ENCODE measurements at regions not wholly inside any gene's neighbourhood (a gene's known extent, or its start where the extent isn't known, plus 50 kb on each side); places are given as distances from the start of the nearest gene placed in this dataset.
"Not testable (repeated sequence)": the region's sequence is repeated elsewhere in the genome, so short reads cannot be mapped to it uniquely, and the experiment has no call there.

DNA sequence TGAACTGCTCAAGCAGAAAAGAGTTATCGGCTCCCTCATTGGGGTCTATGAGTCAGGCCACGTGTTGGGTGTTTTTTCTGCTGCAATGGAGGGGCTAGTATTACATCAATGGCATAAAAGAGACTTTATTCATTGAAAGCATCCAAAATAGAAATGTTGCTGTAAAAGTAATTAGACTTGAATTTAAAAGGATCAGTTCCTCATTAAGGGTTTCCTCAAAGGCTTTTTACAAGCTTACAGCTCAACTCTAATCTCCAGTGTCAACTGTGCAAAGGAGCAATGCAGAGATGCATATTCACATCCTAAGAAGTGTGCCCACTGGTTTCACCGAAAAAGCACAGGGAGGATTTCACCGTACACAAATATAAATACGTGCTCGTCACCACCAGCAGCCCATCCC is 300.3 kb downstream of the FOXO1 start:
- TF ChIP-seq, protein P1, sequence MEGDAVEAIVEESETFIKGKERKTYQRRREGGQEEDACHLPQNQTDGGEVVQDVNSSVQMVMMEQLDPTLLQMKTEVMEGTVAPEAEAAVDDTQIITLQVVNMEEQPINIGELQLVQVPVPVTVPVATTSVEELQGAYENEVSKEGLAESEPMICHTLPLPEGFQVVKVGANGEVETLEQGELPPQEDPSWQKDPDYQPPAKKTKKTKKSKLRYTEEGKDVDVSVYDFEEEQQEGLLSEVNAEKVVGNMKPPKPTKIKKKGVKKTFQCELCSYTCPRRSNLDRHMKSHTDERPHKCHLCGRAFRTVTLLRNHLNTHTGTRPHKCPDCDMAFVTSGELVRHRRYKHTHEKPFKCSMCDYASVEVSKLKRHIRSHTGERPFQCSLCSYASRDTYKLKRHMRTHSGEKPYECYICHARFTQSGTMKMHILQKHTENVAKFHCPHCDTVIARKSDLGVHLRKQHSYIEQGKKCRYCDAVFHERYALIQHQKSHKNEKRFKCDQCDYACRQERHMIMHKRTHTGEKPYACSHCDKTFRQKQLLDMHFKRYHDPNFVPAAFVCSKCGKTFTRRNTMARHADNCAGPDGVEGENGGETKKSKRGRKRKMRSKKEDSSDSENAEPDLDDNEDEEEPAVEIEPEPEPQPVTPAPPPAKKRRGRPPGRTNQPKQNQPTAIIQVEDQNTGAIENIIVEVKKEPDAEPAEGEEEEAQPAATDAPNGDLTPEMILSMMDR (IDR thresholded peaks at IDR 0.05; ENCODE audit: low read depth, low read length), result no peak
- DNase-seq (ENCODE audit: low read depth in 2 of 2), result no peak
- H3K4me3 ChIP-seq (replicated peaks in 1 of 2; ENCODE audit: low read depth in 2 of 2, low read length in 2 of 2), result no peak overlapping the region

DNA sequence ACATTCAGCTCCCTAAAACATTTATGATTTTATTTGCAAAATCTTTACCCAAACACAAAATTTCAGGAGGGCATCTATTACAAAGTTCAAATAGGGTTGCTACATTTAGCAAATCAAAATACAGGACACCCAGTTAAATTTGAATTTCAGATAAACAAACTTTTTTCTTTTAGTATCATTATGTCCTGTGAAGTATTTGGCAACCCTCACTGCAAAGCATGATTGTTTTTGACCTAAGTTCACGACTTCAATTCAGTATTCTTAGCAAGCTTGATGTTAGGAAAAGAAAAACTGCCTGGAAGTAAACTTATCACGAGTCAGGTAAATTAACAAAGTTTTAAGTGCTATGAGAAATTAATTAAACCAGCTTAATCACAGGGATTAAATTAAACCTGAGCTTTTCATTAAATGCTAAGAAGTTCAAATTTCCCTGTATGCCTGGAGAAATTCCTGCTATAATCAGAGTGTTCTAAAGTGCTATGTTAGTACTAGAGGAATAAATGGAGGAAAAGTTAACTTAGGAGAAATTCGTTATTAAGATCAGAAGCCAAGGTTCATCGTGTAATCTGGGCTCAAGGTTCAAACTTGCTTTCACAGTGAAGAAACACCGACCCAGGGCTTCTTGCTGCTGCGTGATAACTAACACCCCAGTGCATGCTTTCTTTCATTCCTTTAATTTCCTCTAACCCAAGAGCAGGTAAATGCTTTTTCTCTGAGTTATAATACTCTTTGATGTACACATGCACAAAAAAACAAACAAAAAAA is 298.1 kb downstream of the FOXO1 start:
- DNase-seq (ENCODE audit: low read depth in 2 of 2), result no peak
- H3K4me3 ChIP-seq (replicated peaks in 1 of 2; ENCODE audit: low read depth in 2 of 2, low read length in 2 of 2), result no peak overlapping the region
- TF ChIP-seq, protein P1 (IDR thresholded peaks at IDR 0.05; ENCODE audit: low read depth, low read length), result no peak

DNA sequence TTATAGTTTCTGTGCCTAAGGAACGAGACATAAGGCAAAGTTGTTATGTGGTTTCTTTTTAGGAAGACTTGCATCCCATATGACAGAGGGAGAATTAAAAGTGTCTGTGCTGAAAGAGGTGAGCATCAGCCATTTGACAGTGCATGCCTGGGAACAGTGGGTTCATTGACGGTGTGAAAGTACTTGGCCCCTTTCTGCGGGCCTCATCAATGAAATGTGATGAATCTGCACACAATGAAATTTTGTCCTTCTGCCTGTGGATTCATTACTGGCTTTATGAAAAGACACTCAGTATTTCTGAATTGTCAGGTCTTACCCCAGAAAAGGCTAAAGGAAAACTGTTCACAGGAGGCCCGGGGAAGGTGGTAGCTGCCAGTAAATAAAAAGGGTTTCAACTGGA is 295.8 kb downstream of the FOXO1 start:
- TF ChIP-seq, protein P1 (IDR thresholded peaks at IDR 0.05; ENCODE audit: low read depth, low read length), result no peak
- DNase-seq (ENCODE audit: low read depth in 2 of 2), result no peak
- H3K4me3 ChIP-seq (replicated peaks in 1 of 2; ENCODE audit: low read depth in 2 of 2, low read length in 2 of 2), result no peak overlapping the region

DNA sequence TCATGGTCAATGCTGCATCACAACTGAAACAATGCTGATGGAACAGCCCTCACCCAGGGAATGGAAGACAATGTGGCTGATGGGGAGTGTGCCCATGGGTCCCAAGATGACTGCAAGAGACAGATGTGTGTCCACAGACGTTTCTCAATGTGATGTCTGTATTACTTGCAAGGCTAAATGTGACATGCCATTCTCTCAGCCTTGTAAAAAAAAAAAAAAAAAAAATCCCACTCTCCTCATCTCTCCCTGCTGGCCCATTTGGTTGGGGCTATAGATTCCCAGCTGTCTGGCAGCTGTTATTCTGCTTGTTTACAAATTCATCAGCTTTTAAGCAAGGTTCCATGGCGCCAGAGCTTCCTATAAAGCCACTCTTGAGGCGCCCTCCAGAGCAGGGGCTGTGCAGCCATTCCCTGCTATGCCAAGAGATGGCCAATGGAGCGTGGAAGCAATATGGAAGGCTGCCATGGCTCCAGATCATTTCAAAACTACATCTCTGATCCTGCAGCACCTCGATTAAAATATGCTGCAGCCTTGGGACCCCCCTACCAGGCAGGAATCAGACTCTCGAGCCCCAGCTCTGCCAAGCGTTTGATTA is 294.8 kb downstream of the FOXO1 start:
- no peak for DNase-seq (ENCODE audit: low read depth in 2 of 2)
- TF ChIP-seq, protein P1 (IDR thresholded peaks at IDR 0.05; ENCODE audit: low read depth, low read length), result no peak
- H3K4me3 ChIP-seq (replicated peaks in 1 of 2; ENCODE audit: low read depth in 2 of 2, low read length in 2 of 2), result no peak overlapping the region

DNA sequence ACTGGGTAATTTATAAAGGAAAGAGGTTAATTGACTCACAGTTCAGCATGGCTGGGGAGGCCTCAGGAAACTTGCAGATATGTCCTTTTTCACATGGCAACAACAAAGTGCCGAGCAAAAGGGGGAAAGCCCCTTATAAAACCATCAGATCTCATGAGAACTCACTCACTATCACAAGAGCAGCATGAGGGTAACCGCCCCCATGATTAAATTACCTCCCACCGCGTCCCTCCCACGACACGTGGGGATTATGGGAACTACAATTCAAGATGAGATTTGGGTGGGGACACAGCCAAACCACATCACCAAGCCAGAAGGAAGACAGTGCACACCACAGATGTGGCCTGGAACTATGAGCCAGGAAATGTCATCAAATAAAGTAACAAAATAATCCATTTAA is 292.8 kb downstream of the FOXO1 start:
- not testable (repeated sequence) for H3K4me3 ChIP-seq (replicated peaks in 1 of 2; ENCODE audit: low read depth in 2 of 2, low read length in 2 of 2); DNase-seq (ENCODE audit: low read depth in 2 of 2)

DNA sequence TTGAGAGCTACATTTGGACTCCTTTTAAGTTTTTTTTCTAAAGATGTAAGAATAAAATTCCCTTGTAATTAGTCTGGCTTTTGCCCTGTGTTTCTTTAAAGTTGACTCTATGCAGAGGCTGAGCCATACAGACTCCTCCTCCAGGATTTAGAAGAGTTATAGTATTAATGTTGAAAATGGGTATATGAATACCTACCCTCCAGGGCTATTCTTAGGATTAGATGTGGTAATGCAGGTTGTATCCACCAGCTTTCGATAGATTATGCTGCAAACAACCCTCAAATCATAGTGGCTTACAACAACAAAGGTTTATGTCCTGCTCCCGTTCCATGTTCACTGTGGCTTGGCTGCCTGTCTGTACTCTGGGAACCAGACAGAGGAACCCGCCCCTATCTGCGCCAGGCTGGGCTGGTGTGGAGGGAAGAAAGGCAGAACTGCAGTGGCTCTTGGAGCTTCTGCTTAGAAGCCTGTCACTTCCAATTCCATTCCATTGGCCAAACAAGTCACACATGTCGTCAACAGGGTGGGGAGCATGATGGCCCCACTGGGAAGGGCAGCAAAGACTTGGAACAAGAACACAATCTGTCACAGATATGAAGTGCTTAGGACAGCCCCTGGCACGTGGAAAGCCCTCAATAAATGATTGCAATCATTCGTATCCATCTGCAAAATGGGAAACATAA is 290.8 kb downstream of the FOXO1 start:
- no peak for DNase-seq (ENCODE audit: low read depth in 2 of 2)
- H3K4me3 ChIP-seq (replicated peaks in 1 of 2; ENCODE audit: low read depth in 2 of 2, low read length in 2 of 2), result no peak overlapping the region
- TF ChIP-seq, protein P1 (IDR thresholded peaks at IDR 0.05; ENCODE audit: low read depth, low read length), result no peak

DNA sequence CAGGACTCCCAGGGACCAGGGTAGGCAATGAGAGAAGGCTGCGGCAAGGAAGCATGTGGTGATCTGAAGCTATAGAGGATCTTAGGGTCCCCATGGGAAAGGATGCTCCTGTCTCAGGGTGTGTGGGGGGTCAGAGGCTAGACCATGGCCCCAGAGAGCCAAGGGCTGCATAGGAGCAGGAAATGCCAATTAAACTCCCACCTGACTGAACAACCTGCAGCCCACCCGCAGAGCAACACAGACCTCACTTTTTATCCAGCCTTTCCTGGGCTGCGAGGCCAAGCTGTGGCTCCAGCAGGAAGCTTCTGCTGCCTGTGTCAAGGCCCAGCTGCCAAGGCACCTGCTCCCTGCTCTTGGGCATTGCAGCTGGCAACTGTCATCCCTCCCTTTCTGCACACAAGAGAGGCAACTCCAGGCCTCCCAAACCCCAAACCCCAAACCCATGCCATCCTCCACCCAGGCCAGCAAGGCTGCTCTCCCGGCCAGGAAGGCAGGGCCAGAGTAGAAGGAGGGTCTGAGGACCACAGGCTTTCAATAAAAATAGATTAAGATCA is 290.1 kb downstream of the FOXO1 start:
- no peak for DNase-seq (ENCODE audit: low read depth in 2 of 2)
- H3K4me3 ChIP-seq (replicated peaks in 1 of 2; ENCODE audit: low read depth in 2 of 2, low read length in 2 of 2), result no peak overlapping the region
- TF ChIP-seq, protein P1 (IDR thresholded peaks at IDR 0.05; ENCODE audit: low read depth, low read length), result no peak

All from cardiac fibroblast (primary cell).